ENCODE measurements at regions not wholly inside any gene's neighbourhood (a gene's known extent, or its start where the extent isn't known, plus 50 kb on each side); places are given as distances from the start of the nearest gene placed in this dataset.

- Histone ChIP-seq H2AFZ (ENCODE audit: low read depth, low read length, poor library complexity, severe bottlenecking) (no peak overlapping the region), H3K4me2 (ENCODE audit: low read length) (no peak overlapping the region), H3K27me3 (ENCODE audit: insufficient read depth, low read length) (no peaks in the 10 kb centered on the region), H3K4me1 (ENCODE audit: control insufficient read depth in 1 of 2, insufficient read depth in 2 of 2, low read length in 2 of 2) (no peaks in the 10 kb centered on the region), H3K27ac (ENCODE audit: low read depth, low read length) (no peak overlapping the region), H3K36me3 (ENCODE audit: control insufficient read depth in 1 of 2, insufficient read depth in 2 of 2, low read length in 2 of 2) (no peaks in the 10 kb centered on the region), H3K9me2 (ENCODE audit: insufficient read depth) (no peaks in the 10 kb centered on the region), H3K4me3 (replicated peaks in 1 of 2; ENCODE audit: low read depth in 1 of 2, low read length in 2 of 2) (no peak overlapping the region), H4K20me1 (ENCODE audit: insufficient read depth) (no peaks in the 10 kb centered on the region), H3K9ac (ENCODE audit: low read length) (no peak overlapping the region), H3K79me2 (ENCODE audit: insufficient read depth, low read length) (no peaks in the 10 kb centered on the region), H3K9me3 (ENCODE audit: control insufficient read depth in 1 of 2, insufficient read depth in 1 of 2, low read depth in 1 of 2, low read length in 2 of 2) (no peaks in the 10 kb centered on the region)
- ChIA-PET CTCF (no interaction called here), RAD21 (ENCODE audit: low non-redundant PET in 1 of 2, low total read pairs in 2 of 2, uncharacterized antibody in 2 of 2, unreplicated experiment in 2 of 2) (no interaction called here), POLR2A (no interaction called here)
- no TSS peak for BruUV-seq (replicated peaks)
- DNase-seq (ENCODE audit: low read depth, low spot score) (no peak), ATAC-seq (no peak)
- intact Hi-C loops (cut with micrococcal nuclease), result no loop called here
- TF ChIP-seq EZH2 (IDR thresholded peaks at IDR 0.05) (no peak), YY1 (IDR thresholded peaks at IDR 0.05; ENCODE audit: extremely low read depth, insufficient replicate concordance, low read depth, low read length) (no peak), ATF3 (IDR thresholded peaks at IDR 0.05) (no peak), RAD21 (IDR thresholded peaks at IDR 0.05; ENCODE audit: low read depth) (no peak), POLR2AphosphoS5 (IDR thresholded peaks at IDR 0.05; ENCODE audit: low read depth, low read length) (no peak), SP1 (IDR thresholded peaks at IDR 0.05; ENCODE audit: low read depth) (no peak), CBX3 (IDR thresholded peaks at IDR 0.05; ENCODE audit: low read depth) (no peak)
- TF ChIP-seq, protein P1, sequence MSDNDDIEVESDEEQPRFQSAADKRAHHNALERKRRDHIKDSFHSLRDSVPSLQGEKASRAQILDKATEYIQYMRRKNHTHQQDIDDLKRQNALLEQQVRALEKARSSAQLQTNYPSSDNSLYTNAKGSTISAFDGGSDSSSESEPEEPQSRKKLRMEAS (IDR thresholded peaks at IDR 0.05), result no peak
Measured at GRCh38 chr4:97475621-97476020, 667.7 kb downstream of the STPG2 start.

DNA sequence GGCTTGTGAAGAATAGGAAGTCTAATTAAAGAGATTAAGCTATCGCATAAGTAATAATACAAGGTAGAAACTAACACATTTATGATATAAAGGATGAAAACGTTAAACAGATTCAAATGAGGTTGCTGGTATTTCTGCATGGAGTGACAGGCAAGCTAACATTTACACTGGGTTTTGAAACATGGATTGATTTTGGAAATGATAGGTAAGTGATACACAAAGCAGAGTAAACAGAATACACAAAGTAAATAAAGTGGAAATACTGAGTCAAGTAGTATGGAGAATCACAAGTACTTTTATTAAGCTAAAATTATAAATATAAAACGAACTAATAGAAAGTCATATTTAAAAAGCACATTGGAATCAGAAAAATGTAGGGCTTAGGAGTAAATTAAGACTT is 665.3 kb downstream of the STPG2 start:
- no peaks in the 10 kb centered on the region for H3K9me2 ChIP-seq (ENCODE audit: insufficient read depth)
- POLR2A ChIA-PET, result no interaction called here
- no peak for DNase-seq (ENCODE audit: low read depth, low spot score)
- CTCF ChIA-PET, result no interaction called here
- no peaks in the 10 kb centered on the region for H3K9me3 ChIP-seq (ENCODE audit: control insufficient read depth in 1 of 2, insufficient read depth in 1 of 2, low read depth in 1 of 2, low read length in 2 of 2)
- no peak overlapping the region for H3K4me3 ChIP-seq (replicated peaks in 1 of 2; ENCODE audit: low read depth in 1 of 2, low read length in 2 of 2)
- H3K4me1 ChIP-seq (ENCODE audit: control insufficient read depth in 1 of 2, insufficient read depth in 2 of 2, low read length in 2 of 2), result no peaks in the 10 kb centered on the region
- H2AFZ ChIP-seq (ENCODE audit: low read depth, low read length, poor library complexity, severe bottlenecking), result no peak overlapping the region
- no peak for TF ChIP-seq CBX3 (IDR thresholded peaks at IDR 0.05; ENCODE audit: low read depth)
- no peak for TF ChIP-seq POLR2AphosphoS5 (IDR thresholded peaks at IDR 0.05; ENCODE audit: low read depth, low read length)
- TF ChIP-seq ZFX (IDR thresholded peaks at IDR 0.05), result no peak
- no peak for TF ChIP-seq ZBTB33 (IDR thresholded peaks at IDR 0.05; ENCODE audit: extremely low read depth, insufficient replicate concordance, low read length)
- no peak for TF ChIP-seq CEBPB (IDR thresholded peaks at IDR 0.05; ENCODE audit: low read depth)
- TF ChIP-seq ELF1 (IDR thresholded peaks at IDR 0.05; ENCODE audit: borderline replicate concordance, low read depth), result no peak
- no peak for TF ChIP-seq SP1 (IDR thresholded peaks at IDR 0.05; ENCODE audit: low read depth)
- no peak overlapping the region for H3K27ac ChIP-seq (ENCODE audit: low read depth, low read length)
- intact Hi-C loops (cut with micrococcal nuclease), result no loop called here
- H3K4me2 ChIP-seq (ENCODE audit: low read length), result no peak overlapping the region
- BruUV-seq (replicated peaks), result no TSS peak
- no peaks in the 10 kb centered on the region for H3K79me2 ChIP-seq (ENCODE audit: insufficient read depth, low read length)
- H3K27me3 ChIP-seq (ENCODE audit: insufficient read depth, low read length), result no peaks in the 10 kb centered on the region
- no peaks in the 10 kb centered on the region for H4K20me1 ChIP-seq (ENCODE audit: insufficient read depth)
- no peak overlapping the region for H3K9ac ChIP-seq (ENCODE audit: low read length)
- no peak for ATAC-seq
- H3K36me3 ChIP-seq (ENCODE audit: control insufficient read depth in 1 of 2, insufficient read depth in 2 of 2, low read length in 2 of 2), result no peaks in the 10 kb centered on the region
- RAD21 ChIA-PET (ENCODE audit: low non-redundant PET in 1 of 2, low total read pairs in 2 of 2, uncharacterized antibody in 2 of 2, unreplicated experiment in 2 of 2), result no interaction called here
